K562 (cell line): ENCODE measurements at regions not wholly inside any gene's neighbourhood (a gene's known extent, or its start where the extent isn't known, plus 50 kb on each side); places are given as distances from the start of the nearest gene placed in this dataset.

Experiments used
- ATAC-seq: fragments of 200-7000 bp; cut with Tn5 transposase; 3 replicates; pipeline ENCODE4 v1.9.1; 2020; ENCODE audit warnings: moderate library complexity
- BruUV-seq: library from RNA; stranded (reverse); fragments of 400-500 nt; replicated peaks from 2 replicates; lab custom pipeline; 2021; lab: Mats Ljungman, UMichigan
- CTCF ChIA-PET: fragments of 300-600 bp; formaldehyde crosslinking; extraction: SDS; loops from one replicate; lab custom pipeline; 2021; ENCODE audit warnings: low intra/inter-chr PET ratio; lab: Yijun Ruan, JAX
- POLR2A ChIA-PET: fragments of 300-600, 350-650 bp; sonication (Branson Sonifier 250); formaldehyde crosslinking; extraction: SDS; loops from one replicate; lab custom pipeline; 2021; ENCODE audit warnings: antibody characterized with exemption, inconsistent platforms; lab: Yijun Ruan, JAX
- DNase-seq, 4 experiments: peaks; one replicate each; pipeline versions ENCODE4 v3.0.0 to v3.0.0-alpha.2; 2011 to 2018; ENCODE audit warnings: low spot score in 3 of 4, mixed read lengths in 3 of 4; ENCODE audit errors: extremely low read depth in 1 of 4
- FAIRE-seq: peaks from 2 replicates; lab custom pipeline; 2011; peaks lifted over from hg19 to GRCh38; lab: Jason Lieb, UNC
- H2AFZ ChIP-seq: 2 replicates; pipeline ENCODE4 v1.6.0; 2011; ENCODE audit warnings: low read depth, low read length, control low read depth, inconsistent platforms
- H3K27ac ChIP-seq: fragments of 200-600 bp; 3 replicates; pipeline ENCODE4 v1.8.0; 2011; ENCODE audit warnings: low read depth, mild to moderate bottlenecking, control low read depth, inconsistent platforms, low read length, moderate library complexity, mixed read lengths; ENCODE audit errors: extremely low read depth
- H3K27me3 ChIP-seq, 2 experiments: fragments of 300-600 bp in 1 of 2; 2 replicates in 1 of 2; 3 replicates in 1 of 2; pipeline versions ENCODE4 v1.6.0 to v1.8.0; 2011; ENCODE audit warnings: inconsistent platforms in 2 of 2, low read length in 2 of 2, mild to moderate bottlenecking in 1 of 2, mixed read lengths in 1 of 2, moderate library complexity in 1 of 2; ENCODE audit not compliant: control insufficient read depth in 2 of 2, insufficient read depth in 2 of 2
- H3K36me3 ChIP-seq: fragments of 300-600 bp; 3 replicates; pipeline ENCODE4 v1.8.0; 2011; ENCODE audit warnings: mild to moderate bottlenecking, low read length, inconsistent platforms; ENCODE audit not compliant: control insufficient read depth, insufficient read depth
- H3K4me1 ChIP-seq, 2 experiments: fragments of 200-600 bp in 1 of 2; replicated peaks in 1 of 2; 2 replicates in 1 of 2; 3 replicates in 1 of 2; pipeline versions ENCODE4 v1.5.1 to v1.8.0; 2011; ENCODE audit warnings: inconsistent platforms in 2 of 2, low read length in 2 of 2, mild to moderate bottlenecking in 1 of 2, mixed read lengths in 1 of 2, moderate library complexity in 1 of 2; ENCODE audit not compliant: control insufficient read depth in 2 of 2, insufficient read depth in 2 of 2
- H3K4me2 ChIP-seq: 2 replicates; pipeline ENCODE4 v1.6.1; 2011; ENCODE audit warnings: low read length, control low read depth, inconsistent platforms, mixed read lengths; ENCODE audit not compliant: insufficient read depth
- H3K4me3 ChIP-seq: fragments of 200-600 bp; sonication (generic), shearing (Covaris generic); 2 replicates; pipeline ENCODE4 v1.5.1; 2016; ENCODE audit warnings: control low read depth, inconsistent platforms
- H3K79me2 ChIP-seq: fragments of 200-600 bp; 3 replicates; pipeline ENCODE4 v1.8.0; 2011; ENCODE audit warnings: low read length, inconsistent platforms; ENCODE audit not compliant: control insufficient read depth, insufficient read depth
- H3K9ac ChIP-seq, 2 experiments: 2 replicates each; pipeline versions ENCODE4 v1.6.0 to v1.6.1; 2011; ENCODE audit warnings: low read depth in 2 of 2, low read length in 2 of 2, control low read depth in 1 of 2, inconsistent platforms in 1 of 2, mild to moderate bottlenecking in 1 of 2, mixed read lengths in 1 of 2; ENCODE audit not compliant: insufficient read depth in 1 of 2
- H3K9me1 ChIP-seq: one replicate; pipeline ENCODE4 v1.6.0; 2011; ENCODE audit warnings: inconsistent platforms, mild to moderate bottlenecking, low read length, moderate library complexity; ENCODE audit not compliant: control insufficient read depth, insufficient read depth
- H3K9me3 ChIP-seq: replicated peaks from 2 replicates; pipeline ENCODE4 v1.5.1; 2011; ENCODE audit warnings: low read depth, low read length, inconsistent platforms; ENCODE audit not compliant: control insufficient read depth, insufficient read depth
- H4K20me1 ChIP-seq: replicated peaks from 2 replicates; pipeline ENCODE4 v1.6.1; 2011; ENCODE audit warnings: low read length, inconsistent platforms, mixed read lengths; ENCODE audit not compliant: control insufficient read depth, insufficient read depth
- HDAC3 ChIP-seq: fragments of 450-650 bp; IDR thresholded peaks from 2 replicates; pipeline ENCODE4 v1.6.1; 2018; ENCODE audit warnings: borderline replicate concordance, mild to moderate bottlenecking, moderate library complexity; ENCODE audit not compliant: partially characterized antibody
- MEF2D ChIP-seq: conservative IDR thresholded peaks from 2 replicates; pipeline ENCODE4 v1.6.1; 2016; ENCODE audit warnings: low read depth, missing genetic modification characterization, missing compliant biosample characterization
- NCOA2 ChIP-seq, 2 experiments: fragments of 450-650 bp; IDR thresholded peaks; 2 replicates each; pipeline ENCODE4 v1.6.1; 2018; ENCODE audit warnings: mild to moderate bottlenecking in 2 of 2, moderate library complexity in 1 of 2; ENCODE audit not compliant: partially characterized antibody in 2 of 2
- SAFB2 ChIP-seq: fragments of 200-400 bp; formaldehyde crosslinking; IDR thresholded peaks from 2 replicates; pipeline ENCODE4 v1.6.1; 2018; ENCODE audit warnings: borderline replicate concordance, low read length, low read depth, moderate library complexity; ENCODE audit not compliant: severe bottlenecking
- WHSC1 ChIP-seq: IDR thresholded peaks from one replicate; pipeline ENCODE4 v1.6.1; 2012; ENCODE audit warnings: low read length, control low read depth, inconsistent platforms
- ZNF124 ChIP-seq: sonication (generic); formaldehyde crosslinking; IDR thresholded peaks from 2 replicates; pipeline ENCODE4 v1.8.1; 2022; ENCODE audit warnings: missing genetic modification reagents
- ZNF717 ChIP-seq: fragments of 250-450 bp; sonication (Bioruptor Pico); IDR thresholded peaks from 2 replicates; pipeline ENCODE4 v1.5.0; 2021
- WGBS: fragments of 100-300 bp; shearing (Covaris generic); methylation state at CpG from one replicate; pipeline ENCODE4 v1.1.6; 2016; ENCODE audit warnings: low coverage, mixed read lengths; ENCODE audit not compliant: insufficient coverage; ENCODE audit errors: missing lambda C conversion rate; 5-methylcytosine and 5-hydroxymethylcytosine counted together
- in situ Hi-C: fragments of 300-500 bp; cut with MboI; formaldehyde crosslinking; loops from 4 replicates; pipeline ENCODE4 v1.15.0; 2018; ENCODE audit warnings: inconsistent platforms, mixed read lengths
- intact Hi-C: fragments of 100-400 bp; cut with micrococcal nuclease; formaldehyde crosslinking; loops from 2 replicates; pipeline ENCODE4 v1.14.2; 2022

DNA sequence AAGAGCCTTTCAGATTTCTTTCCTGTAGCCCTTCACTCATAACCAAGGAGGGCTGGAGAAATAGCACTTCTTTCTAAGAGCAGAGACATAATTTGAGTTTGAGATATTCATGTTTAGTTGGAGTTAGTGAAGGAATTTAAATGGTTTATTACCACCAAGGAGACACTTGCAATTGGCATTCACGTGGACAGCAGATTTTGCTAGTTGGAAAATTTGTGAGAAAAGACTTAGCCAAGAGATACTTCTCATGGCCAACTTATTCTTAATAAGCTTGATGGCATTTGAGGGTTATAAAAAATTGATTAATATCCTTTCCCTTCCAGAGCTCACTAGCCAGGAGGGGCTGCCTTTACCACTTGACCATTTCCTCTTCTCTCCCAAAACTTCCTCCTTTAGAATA is 518.7 kb downstream of the TNS1 start:
- in situ Hi-C loops (no loop called here), intact Hi-C loops (no loop called here)
- no peaks in the 10 kb centered on the region for H4K20me1 ChIP-seq
- ChIA-PET CTCF (no interaction called here), POLR2A (no interaction called here)
- H3K27me3 ChIP-seq = peaks cover 0 to under 1% of the 10 kb centered on the region in 2 experiments; a peak in 1 of 5 replicates
- ATAC-seq (no peak), DNase-seq (no peak), FAIRE-seq (no peak)
- H3K4me2 ChIP-seq = no peak overlapping the region
- H3K27ac ChIP-seq = no peak overlapping the region
- no peak overlapping the region for H3K9ac ChIP-seq
- H3K9me3 ChIP-seq = no peaks in the 10 kb centered on the region
- no peaks in the 10 kb centered on the region for H3K4me1 ChIP-seq
- no peaks in the 10 kb centered on the region for H3K9me1 ChIP-seq
- no TSS peak for BruUV-seq
- H2AFZ ChIP-seq = no peak overlapping the region
- H3K36me3 ChIP-seq = no peaks in the 10 kb centered on the region
- no CpG with 5 or more reads among the region's 1 CpG for WGBS
- TF ChIP-seq MEF2D (tag) = no peak
- TF ChIP-seq ZNF124 (CRISPR knock-in tag) = no peak
- no peak for TF ChIP-seq SAFB2
- no peak for TF ChIP-seq WHSC1
- no peak for TF ChIP-seq ZNF717 (CRISPR knock-in tag)
- TF ChIP-seq NCOA2 (IDR thresholded peaks at IDR 0.05; ENCODE audit: partially characterized antibody in 2 of 2) = no peak
- TF ChIP-seq HDAC3 = no peak
- no peaks in the 10 kb centered on the region for H3K79me2 ChIP-seq
- no peak overlapping the region for H3K4me3 ChIP-seq
